ENCODE measurements at regions not wholly inside any gene's neighbourhood (a gene's known extent, or its start where the extent isn't known, plus 50 kb on each side); places are given as distances from the start of the nearest gene placed in this dataset.

DNA sequence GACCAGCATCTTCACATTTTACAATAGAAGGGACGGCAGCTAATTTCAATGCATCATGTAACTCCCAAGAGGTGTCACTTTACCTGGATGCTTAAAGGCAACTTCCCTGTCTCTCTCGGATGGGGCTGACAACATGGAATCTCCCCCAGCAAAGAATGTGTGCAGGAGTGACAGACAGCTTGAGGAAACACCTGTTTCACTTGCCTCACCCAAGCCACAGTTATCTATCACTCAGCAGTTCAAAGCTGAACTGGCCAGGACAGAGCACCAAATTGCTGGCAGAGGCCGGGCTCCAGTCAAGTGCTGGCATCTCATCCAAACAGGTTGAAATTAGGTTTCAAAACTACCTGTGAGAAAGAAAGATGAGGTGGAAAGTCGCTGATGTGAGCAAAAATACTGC is 538.0 kb upstream of the PLXNA2 start:
- Histone ChIP-seq H3K27me3 (ENCODE audit: insufficient read depth) (no peaks in the 10 kb centered on the region), H3F3A (replicated peaks; ENCODE audit: low read depth) (peaks cover 3% of the 10 kb centered on the region; the same call in 1 of the 2 replicates), H3K27ac (ENCODE audit: low read depth) (peak overlapping the region; percentile 58; the same call in 1 of the 2 replicates), H3K36me3 (ENCODE audit: insufficient read depth) (no peaks in the 10 kb centered on the region), H3K4me3 (peak overlapping the region; percentile 19; the same call in 1 of the 2 replicates), H3K4me2 (peak overlapping the region; percentile 44), H2AFZ (0 out of 2 replicates have a peak overlapping the region, but pooled peaks have one; percentile 19), H4K20me1 (replicated peaks; ENCODE audit: insufficient read depth) (no peaks in the 10 kb centered on the region), H3K79me2 (replicated peaks; ENCODE audit: insufficient read depth) (no peaks in the 10 kb centered on the region), H3K4me1 (ENCODE audit: insufficient read depth) (peaks cover 41% of the 10 kb centered on the region), H3K9me2 (ENCODE audit: insufficient read depth) (peaks cover 26% of the 10 kb centered on the region)
- peaks cover 6% of the 10 kb centered on the region; the same call in 2 of the 3 replicates for H3K36me3 Mint-ChIP-seq (ENCODE audit: low read depth)
- peak; percentile 23 for ATAC-seq
- H3K9me3 Mint-ChIP-seq: no peaks in the 10 kb centered on the region
- H3K4me3 Mint-ChIP-seq: no peak overlapping the region
- peaks cover 10% of the 10 kb centered on the region for H3K27me3 Mint-ChIP-seq (ENCODE audit: insufficient read depth, low read depth, poor library complexity)
- peaks cover 20% of the 10 kb centered on the region for H3K4me1 Mint-ChIP-seq
- TF ChIP-seq, protein P1, sequence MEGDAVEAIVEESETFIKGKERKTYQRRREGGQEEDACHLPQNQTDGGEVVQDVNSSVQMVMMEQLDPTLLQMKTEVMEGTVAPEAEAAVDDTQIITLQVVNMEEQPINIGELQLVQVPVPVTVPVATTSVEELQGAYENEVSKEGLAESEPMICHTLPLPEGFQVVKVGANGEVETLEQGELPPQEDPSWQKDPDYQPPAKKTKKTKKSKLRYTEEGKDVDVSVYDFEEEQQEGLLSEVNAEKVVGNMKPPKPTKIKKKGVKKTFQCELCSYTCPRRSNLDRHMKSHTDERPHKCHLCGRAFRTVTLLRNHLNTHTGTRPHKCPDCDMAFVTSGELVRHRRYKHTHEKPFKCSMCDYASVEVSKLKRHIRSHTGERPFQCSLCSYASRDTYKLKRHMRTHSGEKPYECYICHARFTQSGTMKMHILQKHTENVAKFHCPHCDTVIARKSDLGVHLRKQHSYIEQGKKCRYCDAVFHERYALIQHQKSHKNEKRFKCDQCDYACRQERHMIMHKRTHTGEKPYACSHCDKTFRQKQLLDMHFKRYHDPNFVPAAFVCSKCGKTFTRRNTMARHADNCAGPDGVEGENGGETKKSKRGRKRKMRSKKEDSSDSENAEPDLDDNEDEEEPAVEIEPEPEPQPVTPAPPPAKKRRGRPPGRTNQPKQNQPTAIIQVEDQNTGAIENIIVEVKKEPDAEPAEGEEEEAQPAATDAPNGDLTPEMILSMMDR (conservative IDR thresholded peaks at IDR 0.05; ENCODE audit: low read depth in 2 of 2): no peak
- TF ChIP-seq EZH2 (IDR thresholded peaks at IDR 0.05; ENCODE audit: low read depth, unreplicated experiment): no peak
- TF ChIP-seq, protein P2, sequence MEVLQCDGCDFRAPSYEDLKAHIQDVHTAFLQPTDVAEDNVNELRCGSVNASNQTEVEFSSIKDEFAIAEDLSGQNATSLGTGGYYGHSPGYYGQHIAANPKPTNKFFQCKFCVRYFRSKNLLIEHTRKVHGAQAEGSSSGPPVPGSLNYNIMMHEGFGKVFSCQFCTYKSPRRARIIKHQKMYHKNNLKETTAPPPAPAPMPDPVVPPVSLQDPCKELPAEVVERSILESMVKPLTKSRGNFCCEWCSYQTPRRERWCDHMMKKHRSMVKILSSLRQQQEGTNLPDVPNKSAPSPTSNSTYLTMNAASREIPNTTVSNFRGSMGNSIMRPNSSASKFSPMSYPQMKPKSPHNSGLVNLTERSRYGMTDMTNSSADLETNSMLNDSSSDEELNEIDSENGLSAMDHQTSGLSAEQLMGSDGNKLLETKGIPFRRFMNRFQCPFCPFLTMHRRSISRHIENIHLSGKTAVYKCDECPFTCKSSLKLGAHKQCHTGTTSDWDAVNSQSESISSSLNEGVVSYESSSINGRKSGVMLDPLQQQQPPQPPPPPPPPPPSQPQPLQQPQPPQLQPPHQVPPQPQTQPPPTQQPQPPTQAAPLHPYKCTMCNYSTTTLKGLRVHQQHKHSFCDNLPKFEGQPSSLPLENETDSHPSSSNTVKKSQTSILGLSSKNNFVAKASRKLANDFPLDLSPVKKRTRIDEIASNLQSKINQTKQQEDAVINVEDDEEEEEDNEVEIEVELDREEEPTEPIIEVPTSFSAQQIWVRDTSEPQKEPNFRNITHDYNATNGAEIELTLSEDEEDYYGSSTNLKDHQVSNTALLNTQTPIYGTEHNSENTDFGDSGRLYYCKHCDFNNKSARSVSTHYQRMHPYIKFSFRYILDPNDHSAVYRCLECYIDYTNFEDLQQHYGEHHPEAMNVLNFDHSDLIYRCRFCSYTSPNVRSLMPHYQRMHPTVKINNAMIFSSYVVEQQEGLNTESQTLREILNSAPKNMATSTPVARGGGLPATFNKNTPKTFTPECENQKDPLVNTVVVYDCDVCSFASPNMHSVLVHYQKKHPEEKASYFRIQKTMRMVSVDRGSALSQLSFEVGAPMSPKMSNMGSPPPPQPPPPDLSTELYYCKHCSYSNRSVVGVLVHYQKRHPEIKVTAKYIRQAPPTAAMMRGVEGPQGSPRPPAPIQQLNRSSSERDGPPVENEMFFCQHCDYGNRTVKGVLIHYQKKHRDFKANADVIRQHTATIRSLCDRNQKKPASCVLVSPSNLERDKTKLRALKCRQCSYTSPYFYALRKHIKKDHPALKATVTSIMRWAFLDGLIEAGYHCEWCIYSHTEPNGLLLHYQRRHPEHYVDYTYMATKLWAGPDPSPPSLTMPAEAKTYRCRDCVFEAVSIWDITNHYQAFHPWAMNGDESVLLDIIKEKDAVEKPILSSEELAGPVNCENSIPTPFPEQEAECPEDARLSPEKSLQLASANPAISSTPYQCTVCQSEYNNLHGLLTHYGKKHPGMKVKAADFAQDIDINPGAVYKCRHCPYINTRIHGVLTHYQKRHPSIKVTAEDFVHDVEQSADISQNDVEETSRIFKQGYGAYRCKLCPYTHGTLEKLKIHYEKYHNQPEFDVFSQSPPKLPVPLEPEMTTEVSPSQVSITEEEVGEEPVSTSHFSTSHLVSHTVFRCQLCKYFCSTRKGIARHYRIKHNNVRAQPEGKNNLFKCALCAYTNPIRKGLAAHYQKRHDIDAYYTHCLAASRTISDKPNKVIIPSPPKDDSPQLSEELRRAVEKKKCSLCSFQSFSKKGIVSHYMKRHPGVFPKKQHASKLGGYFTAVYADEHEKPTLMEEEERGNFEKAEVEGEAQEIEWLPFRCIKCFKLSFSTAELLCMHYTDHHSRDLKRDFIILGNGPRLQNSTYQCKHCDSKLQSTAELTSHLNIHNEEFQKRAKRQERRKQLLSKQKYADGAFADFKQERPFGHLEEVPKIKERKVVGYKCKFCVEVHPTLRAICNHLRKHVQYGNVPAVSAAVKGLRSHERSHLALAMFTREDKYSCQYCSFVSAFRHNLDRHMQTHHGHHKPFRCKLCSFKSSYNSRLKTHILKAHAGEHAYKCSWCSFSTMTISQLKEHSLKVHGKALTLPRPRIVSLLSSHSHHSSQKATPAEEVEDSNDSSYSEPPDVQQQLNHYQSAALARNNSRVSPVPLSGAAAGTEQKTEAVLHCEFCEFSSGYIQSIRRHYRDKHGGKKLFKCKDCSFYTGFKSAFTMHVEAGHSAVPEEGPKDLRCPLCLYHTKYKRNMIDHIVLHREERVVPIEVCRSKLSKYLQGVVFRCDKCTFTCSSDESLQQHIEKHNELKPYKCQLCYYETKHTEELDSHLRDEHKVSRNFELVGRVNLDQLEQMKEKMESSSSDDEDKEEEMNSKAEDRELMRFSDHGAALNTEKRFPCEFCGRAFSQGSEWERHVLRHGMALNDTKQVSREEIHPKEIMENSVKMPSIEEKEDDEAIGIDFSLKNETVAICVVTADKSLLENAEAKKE (CRISPR knock-in tag; IDR thresholded peaks at IDR 0.05): no peak
- DNase-seq (ENCODE audit: low spot score): peak; percentile 15
- no peak overlapping the region for H3K27ac Mint-ChIP-seq

DNA sequence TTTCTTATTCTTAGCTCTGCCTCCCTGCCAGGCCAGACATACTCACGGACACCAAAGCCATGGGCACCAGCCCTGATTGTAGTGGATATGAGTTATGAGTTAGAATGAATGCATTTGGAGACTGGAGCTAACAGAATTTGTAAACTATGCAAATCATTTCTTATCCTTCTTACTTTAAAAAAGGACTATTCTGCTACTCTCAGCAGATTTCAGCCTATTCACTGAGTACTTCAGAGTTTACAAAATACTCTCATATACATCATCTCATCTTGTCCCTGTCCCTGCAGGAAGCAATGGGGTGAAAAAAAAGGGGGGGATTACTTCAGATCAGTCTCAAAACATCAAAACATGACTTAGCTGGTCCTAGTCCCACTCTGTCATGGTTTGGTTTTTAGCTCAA is 541.4 kb upstream of the PLXNA2 start:
- H2AFZ ChIP-seq: no peak overlapping the region
- H3K4me1 Mint-ChIP-seq: peaks cover 40% of the 10 kb centered on the region
- H3K79me2 ChIP-seq (replicated peaks; ENCODE audit: insufficient read depth): no peaks in the 10 kb centered on the region
- no peaks in the 10 kb centered on the region for H3K27me3 ChIP-seq (ENCODE audit: insufficient read depth)
- no peak overlapping the region for H3K4me3 ChIP-seq
- no peak overlapping the region for H3K4me2 ChIP-seq
- H3F3A ChIP-seq (replicated peaks; ENCODE audit: low read depth): peaks cover 9% of the 10 kb centered on the region; the same call in 1 of the 2 replicates
- ATAC-seq (no peak), DNase-seq (ENCODE audit: low spot score) (no peak)
- no peak overlapping the region for H3K4me3 Mint-ChIP-seq
- no peaks in the 10 kb centered on the region for H4K20me1 ChIP-seq (replicated peaks; ENCODE audit: insufficient read depth)
- peaks cover 16% of the 10 kb centered on the region for H3K9me2 ChIP-seq (ENCODE audit: insufficient read depth)
- no peaks in the 10 kb centered on the region for H3K36me3 Mint-ChIP-seq (ENCODE audit: low read depth)
- H3K9me3 Mint-ChIP-seq: no peaks in the 10 kb centered on the region
- H3K36me3 ChIP-seq (ENCODE audit: insufficient read depth): no peaks in the 10 kb centered on the region
- peaks cover 58% of the 10 kb centered on the region for H3K4me1 ChIP-seq (ENCODE audit: insufficient read depth)
- peaks cover 12% of the 10 kb centered on the region for H3K27me3 Mint-ChIP-seq (ENCODE audit: insufficient read depth, low read depth, poor library complexity)
- no peak overlapping the region for H3K27ac Mint-ChIP-seq
- no peak overlapping the region for H3K27ac ChIP-seq (ENCODE audit: low read depth)
- no peak for TF ChIP-seq ZNF114 (CRISPR knock-in tag; IDR thresholded peaks at IDR 0.05)
- TF ChIP-seq, protein P3, sequence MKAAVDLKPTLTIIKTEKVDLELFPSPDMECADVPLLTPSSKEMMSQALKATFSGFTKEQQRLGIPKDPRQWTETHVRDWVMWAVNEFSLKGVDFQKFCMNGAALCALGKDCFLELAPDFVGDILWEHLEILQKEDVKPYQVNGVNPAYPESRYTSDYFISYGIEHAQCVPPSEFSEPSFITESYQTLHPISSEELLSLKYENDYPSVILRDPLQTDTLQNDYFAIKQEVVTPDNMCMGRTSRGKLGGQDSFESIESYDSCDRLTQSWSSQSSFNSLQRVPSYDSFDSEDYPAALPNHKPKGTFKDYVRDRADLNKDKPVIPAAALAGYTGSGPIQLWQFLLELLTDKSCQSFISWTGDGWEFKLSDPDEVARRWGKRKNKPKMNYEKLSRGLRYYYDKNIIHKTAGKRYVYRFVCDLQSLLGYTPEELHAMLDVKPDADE (IDR thresholded peaks at IDR 0.05): no peak
- no peak for TF ChIP-seq ZNF331 (CRISPR knock-in tag; IDR thresholded peaks at IDR 0.05; ENCODE audit: low read depth)
- no peak for TF ChIP-seq STAT1 (IDR thresholded peaks at IDR 0.05; ENCODE audit: unreplicated experiment)
- TF ChIP-seq EZH2phosphoT487 (IDR thresholded peaks at IDR 0.05; ENCODE audit: unreplicated experiment): no peak
- TF ChIP-seq, protein P1 (conservative IDR thresholded peaks at IDR 0.05; ENCODE audit: low read depth in 2 of 2): no peak
- TF ChIP-seq JUNB (IDR thresholded peaks at IDR 0.05; ENCODE audit: unreplicated experiment): no peak
- no peak for TF ChIP-seq EZH2 (IDR thresholded peaks at IDR 0.05; ENCODE audit: low read depth, unreplicated experiment)

Measured in GM23338 (cell line).